PC-3 (cell line): ENCODE measurements at regions not wholly inside any gene's neighbourhood (a gene's known extent, or its start where the extent isn't known, plus 50 kb on each side); places are given as distances from the start of the nearest gene placed in this dataset.

Experiments
- EZH2phosphoT487 ChIP-seq: fragments of 300-600 bp; sonication (generic); IDR thresholded peaks from 2 replicates; pipeline ENCODE4 v1.6.1; 2018; ENCODE audit warnings: mild to moderate bottlenecking, antibody characterized with exemption, low read length, borderline replicate concordance
- TF ChIP-seq, protein P1 (sequence below): fragments of 300-600 bp; sonication (generic); conservative IDR thresholded peaks from 2 replicates; pipeline ENCODE4 v1.5.1; 2017; ENCODE audit warnings: antibody characterized with exemption, low read depth, mild to moderate bottlenecking, low read length

- TF ChIP-seq EZH2phosphoT487 = no peak
- TF ChIP-seq, protein P1, sequence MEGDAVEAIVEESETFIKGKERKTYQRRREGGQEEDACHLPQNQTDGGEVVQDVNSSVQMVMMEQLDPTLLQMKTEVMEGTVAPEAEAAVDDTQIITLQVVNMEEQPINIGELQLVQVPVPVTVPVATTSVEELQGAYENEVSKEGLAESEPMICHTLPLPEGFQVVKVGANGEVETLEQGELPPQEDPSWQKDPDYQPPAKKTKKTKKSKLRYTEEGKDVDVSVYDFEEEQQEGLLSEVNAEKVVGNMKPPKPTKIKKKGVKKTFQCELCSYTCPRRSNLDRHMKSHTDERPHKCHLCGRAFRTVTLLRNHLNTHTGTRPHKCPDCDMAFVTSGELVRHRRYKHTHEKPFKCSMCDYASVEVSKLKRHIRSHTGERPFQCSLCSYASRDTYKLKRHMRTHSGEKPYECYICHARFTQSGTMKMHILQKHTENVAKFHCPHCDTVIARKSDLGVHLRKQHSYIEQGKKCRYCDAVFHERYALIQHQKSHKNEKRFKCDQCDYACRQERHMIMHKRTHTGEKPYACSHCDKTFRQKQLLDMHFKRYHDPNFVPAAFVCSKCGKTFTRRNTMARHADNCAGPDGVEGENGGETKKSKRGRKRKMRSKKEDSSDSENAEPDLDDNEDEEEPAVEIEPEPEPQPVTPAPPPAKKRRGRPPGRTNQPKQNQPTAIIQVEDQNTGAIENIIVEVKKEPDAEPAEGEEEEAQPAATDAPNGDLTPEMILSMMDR = no peak
These were observed 1211.2 kb downstream of the EFNA5 start for GRCh38 chr5:106459541-106459940.
